ENCODE measurements at regions not wholly inside any gene's neighbourhood (a gene's known extent, or its start where the extent isn't known, plus 50 kb on each side); places are given as distances from the start of the nearest gene placed in this dataset.
A peak's percentile ranks its signal among the peaks of the same experiment; 100 is the strongest.

GRCh38 chr1:219317762-219318353 lies 144.2 kb downstream of the LYPLAL1 start:
- no peak for DNase-seq (ENCODE audit: low read depth in 2 of 2)

DNA sequence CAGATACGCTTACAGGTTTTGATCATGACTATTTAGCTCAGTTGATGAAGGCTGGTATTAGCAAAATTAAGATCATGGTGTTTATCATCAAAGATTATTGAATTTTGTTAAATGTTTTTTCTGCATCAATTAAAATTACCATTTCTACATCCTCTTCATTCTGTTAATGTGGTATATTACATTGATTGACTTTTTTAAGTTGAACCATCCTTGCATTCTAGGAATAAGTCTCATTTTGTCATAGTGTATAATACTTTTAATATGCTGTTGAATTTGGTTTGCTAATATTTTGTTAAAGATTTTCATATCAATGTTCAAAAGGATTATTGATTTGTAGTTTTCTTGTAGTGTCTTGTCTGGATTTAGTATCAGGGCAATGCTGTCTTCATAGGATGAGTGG lies 142.4 kb downstream of the LYPLAL1 start:
- DNase-seq (ENCODE audit: low read depth in 2 of 2), result no peak

DNA sequence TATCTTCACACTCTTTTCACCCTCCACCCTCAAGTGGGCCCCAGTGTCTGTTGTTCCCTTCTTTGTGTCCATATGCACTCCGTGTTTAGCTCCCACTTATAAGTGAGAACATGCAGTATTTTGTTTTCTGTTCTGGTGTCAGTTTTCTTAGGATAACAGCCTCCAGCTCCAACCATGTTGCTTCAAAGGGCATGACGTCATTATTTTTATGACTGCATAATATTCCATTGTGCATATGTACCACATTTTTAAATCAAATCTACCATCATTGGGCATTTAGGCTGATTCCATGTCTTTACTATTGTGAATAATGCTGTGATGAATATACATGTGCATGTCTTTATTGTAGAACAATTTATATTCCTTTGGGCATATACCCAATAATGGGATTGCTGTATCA lies 140.3 kb downstream of the LYPLAL1 start:
- no peak for DNase-seq (ENCODE audit: low read depth in 2 of 2)

- DNase-seq (ENCODE audit: low read depth in 2 of 2), result no peak
These were observed 139.3 kb downstream of the LYPLAL1 start for GRCh38 chr1:219312967-219313366.

- DNase-seq (ENCODE audit: low read depth in 2 of 2), result no peak
These were observed 136.6 kb downstream of the LYPLAL1 start for GRCh38 chr1:219310181-219310728.

GRCh38 chr1:219308367-219308766 lies 134.7 kb downstream of the LYPLAL1 start:
- no peak for DNase-seq (ENCODE audit: low read depth in 2 of 2)

DNA sequence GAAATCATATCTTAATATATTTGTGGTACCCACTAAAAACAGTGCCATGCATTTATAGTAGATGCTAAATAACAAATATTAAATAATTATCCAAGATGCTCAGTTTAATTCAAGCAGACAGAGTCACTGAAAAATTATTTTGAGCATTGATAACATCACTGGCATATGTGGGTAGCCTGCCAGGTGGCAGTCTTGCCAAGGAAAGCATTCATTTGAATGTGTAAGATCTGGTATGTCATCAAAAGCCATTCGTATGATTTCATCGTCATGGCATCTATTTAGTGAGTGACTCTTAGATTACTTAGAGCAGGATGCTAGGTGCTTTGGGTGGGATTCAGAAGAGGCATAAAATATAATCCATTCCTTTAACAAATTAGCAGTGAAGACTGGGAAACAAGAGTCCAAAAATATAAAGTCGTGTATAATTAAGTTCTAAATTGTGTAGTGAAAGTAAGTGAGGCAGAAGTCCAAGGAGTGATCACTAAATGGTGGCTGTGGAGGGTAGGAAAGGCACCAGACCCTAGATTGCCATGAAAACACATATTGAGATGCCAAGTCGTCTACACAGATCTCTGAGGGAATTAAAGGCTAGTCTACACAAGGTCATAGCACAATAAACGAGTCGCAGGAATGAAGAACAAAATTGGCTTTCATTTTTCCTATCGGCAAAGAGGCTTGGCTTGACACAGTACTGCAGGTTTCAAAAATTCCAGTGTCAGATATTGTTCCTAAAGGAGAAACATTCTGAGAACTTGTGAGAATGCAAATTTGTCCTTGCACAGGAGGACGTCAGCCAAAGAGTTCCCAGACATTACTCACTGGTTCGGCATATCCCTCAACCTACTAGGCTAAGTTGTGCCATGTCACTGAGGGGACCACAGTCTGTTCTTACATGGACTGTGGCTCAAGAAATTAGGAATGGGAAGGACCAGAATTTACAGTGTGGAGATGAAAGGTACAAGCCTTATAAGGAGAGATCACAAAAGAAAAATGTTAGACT lies 130.8 kb downstream of the LYPLAL1 start:
- DNase-seq (ENCODE audit: low read depth in 2 of 2), result no peak

DNA sequence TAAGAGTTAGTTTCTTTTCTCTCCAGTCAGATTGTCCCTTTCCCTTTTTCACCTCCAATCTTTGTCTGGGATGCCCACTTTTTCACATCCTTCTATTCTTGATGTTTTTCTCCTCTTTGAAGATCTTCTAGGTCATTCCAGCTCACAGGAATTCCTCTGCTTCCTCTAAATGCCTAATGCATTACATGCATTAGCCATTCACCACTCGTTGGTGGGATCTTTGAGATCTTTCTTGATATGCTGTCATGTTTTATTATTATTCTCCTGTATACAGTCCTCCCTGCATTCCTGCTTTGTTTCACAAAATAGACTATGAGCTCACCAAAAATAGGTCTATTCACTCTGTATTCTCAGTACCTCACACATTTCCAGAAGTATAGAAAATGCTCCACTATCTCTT lies 129.0 kb downstream of the LYPLAL1 start:
- no peak for DNase-seq (ENCODE audit: low read depth in 2 of 2)

- DNase-seq (ENCODE audit: low read depth in 2 of 2), result no peak
These were observed 125.7 kb downstream of the LYPLAL1 start for GRCh38 chr1:219299420-219299819.

GRCh38 chr1:219298571-219299148 lies 125.0 kb downstream of the LYPLAL1 start:
- DNase-seq (ENCODE audit: low read depth in 2 of 2), result peak; percentile 44 to 48

GRCh38 chr1:219296430-219297355 lies 123.0 kb downstream of the LYPLAL1 start:
- DNase-seq (ENCODE audit: low read depth in 2 of 2), result no peak

GRCh38 chr1:219294251-219294650 lies 120.6 kb downstream of the LYPLAL1 start:
- DNase-seq (ENCODE audit: low read depth in 2 of 2), result no peak

DNA sequence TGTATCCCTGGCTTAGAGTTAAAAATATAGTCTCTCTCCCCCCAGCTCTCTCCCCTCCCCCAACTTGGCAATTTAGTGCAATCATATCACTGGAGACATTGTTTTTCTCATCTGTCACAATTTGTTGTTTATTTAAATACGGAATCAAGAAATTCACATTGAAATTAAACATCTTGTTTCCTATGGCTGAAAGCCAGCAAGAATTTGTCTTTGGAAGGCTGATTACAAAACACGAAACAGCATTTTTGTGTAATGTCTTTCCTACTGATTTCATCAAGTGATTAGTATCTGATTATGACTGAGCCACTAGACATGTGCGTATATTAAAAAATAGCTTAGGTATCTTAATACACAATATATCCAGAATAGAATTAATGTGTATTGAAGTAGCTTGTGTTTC lies 119.7 kb downstream of the LYPLAL1 start:
- DNase-seq (ENCODE audit: low read depth in 2 of 2), result no peak

DNA sequence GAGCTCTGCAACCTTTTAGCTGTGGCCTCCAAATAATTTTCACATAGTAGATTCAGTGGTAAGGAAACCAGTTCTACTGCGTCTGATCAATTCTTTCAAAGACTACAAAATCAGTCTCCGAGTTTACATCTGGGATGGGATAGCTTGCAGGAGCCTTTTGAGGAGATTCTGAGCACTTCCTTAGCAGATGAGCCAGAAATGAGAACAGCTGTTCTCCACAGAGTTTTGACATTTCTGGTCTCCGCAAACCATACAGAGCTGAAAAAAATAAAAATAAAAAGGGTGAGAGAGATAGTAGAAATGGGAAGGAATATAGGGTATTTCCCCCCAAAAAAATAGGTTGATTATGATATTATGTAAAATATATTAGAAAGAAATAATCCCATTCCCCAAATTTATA lies 119.3 kb downstream of the LYPLAL1 start:
- no peak for DNase-seq (ENCODE audit: low read depth in 2 of 2)

GRCh38 chr1:219292341-219292740 lies 118.7 kb downstream of the LYPLAL1 start:
- DNase-seq (ENCODE audit: low read depth in 2 of 2), result no peak

GRCh38 chr1:219289171-219289570 lies 115.5 kb downstream of the LYPLAL1 start:
- no peak for DNase-seq (ENCODE audit: low read depth in 2 of 2)

GRCh38 chr1:219283541-219283940 lies 109.9 kb downstream of the LYPLAL1 start:
- DNase-seq (ENCODE audit: low read depth in 2 of 2), result no peak

DNA sequence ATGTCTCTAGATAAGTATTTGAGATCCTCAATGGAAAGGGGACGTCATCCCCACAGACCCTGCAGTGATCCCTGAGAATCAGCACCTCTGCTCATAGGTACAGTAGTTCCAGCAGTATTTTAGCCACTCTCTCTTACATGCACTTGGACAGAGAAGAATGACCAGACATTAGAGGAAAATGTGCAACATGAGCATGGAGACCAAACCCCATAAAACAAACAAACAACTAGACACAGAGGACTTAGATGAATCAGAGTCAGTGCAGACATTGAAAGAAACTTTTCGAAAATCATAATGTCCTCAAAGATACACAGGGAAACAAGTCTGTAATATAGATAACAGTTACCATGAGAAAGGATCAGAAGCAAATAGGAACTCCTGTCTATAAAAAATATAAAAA lies 108.2 kb downstream of the LYPLAL1 start:
- DNase-seq (ENCODE audit: low read depth in 2 of 2), result no peak

GRCh38 chr1:219279017-219279770 lies 105.5 kb downstream of the LYPLAL1 start:
- DNase-seq (ENCODE audit: low read depth in 2 of 2), result no peak

GRCh38 chr1:219278288-219278687 lies 104.6 kb downstream of the LYPLAL1 start:
- DNase-seq (ENCODE audit: low read depth in 2 of 2), result no peak

Data from fibroblast of skin of left quadriceps (primary cell).